ENCODE measurements at regions not wholly inside any gene's neighbourhood (a gene's known extent, or its start where the extent isn't known, plus 50 kb on each side); places are given as distances from the start of the nearest gene placed in this dataset.
A peak's percentile ranks its signal among the peaks of the same experiment; 100 is the strongest.
"Not testable (repeated sequence)": the region's sequence is repeated elsewhere in the genome, so short reads cannot be mapped to it uniquely, and the experiment has no call there.

DNA sequence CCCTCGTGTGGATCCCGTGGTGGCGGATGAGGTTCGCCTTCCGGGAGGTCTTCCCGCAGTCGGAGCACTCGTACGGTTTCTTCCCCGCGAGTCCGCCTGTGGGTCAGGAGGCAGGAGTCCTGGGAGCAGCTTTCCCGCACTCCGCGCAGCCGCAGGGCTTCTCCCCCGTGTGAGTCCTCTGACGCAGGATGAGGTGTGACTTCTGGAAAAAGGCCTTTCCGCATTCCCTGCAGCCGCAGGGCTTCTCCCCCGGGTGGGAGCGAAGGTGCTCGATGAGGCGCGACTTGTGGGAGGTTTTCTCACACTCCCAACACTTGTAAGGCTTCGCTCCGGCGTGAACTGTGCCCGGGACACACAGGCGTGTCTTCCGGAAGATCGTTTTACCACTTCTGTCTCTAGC, 68.8 kb upstream of the WIPI2 start:
- H3K27ac ChIP-seq = not testable (repeated sequence)

DNA sequence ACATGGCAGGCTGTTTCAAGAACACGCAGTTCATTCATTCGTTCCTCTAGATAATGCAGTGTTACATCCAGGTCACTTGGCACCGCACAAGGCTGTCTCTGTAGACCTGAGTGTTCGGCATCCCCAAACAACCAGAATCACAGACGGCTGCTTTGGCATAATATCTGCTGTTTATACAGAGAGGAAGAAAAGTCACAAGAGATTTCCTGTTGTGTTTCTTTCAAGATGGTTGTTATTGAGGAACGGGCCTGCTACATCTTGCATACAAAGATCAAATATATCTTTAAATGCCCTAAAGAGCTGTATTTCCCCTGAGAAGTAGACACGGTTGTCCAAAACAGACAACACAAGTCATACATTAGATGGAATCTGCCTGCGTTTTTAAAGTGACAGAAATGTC, 58.8 kb upstream of the WIPI2 start:
- H3K27ac ChIP-seq = not testable (repeated sequence)

DNA sequence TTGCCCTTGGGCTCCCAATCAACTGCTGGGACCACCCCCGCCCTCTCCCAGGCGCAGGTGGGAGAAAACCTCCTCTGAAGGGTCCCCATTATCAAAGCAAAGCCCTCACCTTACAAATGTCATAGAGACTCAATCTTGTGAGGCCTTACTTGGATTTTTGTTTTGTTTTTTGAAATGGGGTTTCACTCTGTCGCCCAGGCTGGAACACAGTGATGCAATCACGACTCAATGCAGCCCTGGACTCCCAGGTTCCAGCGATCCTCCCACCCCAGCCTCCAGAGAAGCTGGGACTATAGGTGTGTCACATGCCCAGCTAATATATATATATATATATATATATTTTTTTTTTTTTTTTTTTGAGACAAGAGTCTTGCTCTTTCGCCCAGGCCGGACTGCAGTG, 57.5 kb upstream of the WIPI2 start:
- TF ChIP-seq, protein P1, sequence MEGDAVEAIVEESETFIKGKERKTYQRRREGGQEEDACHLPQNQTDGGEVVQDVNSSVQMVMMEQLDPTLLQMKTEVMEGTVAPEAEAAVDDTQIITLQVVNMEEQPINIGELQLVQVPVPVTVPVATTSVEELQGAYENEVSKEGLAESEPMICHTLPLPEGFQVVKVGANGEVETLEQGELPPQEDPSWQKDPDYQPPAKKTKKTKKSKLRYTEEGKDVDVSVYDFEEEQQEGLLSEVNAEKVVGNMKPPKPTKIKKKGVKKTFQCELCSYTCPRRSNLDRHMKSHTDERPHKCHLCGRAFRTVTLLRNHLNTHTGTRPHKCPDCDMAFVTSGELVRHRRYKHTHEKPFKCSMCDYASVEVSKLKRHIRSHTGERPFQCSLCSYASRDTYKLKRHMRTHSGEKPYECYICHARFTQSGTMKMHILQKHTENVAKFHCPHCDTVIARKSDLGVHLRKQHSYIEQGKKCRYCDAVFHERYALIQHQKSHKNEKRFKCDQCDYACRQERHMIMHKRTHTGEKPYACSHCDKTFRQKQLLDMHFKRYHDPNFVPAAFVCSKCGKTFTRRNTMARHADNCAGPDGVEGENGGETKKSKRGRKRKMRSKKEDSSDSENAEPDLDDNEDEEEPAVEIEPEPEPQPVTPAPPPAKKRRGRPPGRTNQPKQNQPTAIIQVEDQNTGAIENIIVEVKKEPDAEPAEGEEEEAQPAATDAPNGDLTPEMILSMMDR (IDR thresholded peaks at IDR 0.05) = no peak
- no peak for TF ChIP-seq ZFX (IDR thresholded peaks at IDR 0.05; ENCODE audit: borderline replicate concordance)
- H3K27ac ChIP-seq = no peak overlapping the region

DNA sequence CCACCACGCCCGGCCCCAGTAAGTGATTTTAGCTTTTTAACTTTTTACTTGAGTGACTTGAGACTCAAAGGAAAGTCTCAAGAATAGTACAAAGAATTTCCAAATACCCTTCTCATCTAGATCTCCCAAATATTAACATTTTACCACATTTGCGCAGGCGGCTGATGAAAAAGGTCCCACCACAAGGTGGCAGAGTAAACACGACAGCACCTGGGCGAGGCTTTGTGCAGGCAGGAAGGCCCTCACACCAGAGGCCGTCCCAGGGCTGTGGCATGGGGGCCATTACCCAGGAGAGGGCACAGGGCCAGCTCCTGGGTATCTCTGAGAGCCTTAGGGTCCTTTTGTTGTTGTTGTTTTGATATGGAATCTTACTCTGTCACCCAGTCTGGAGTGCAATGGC, 50.0 kb upstream of the WIPI2 start:
- H3K27ac ChIP-seq = no peak overlapping the region
- TF ChIP-seq, protein P1 (IDR thresholded peaks at IDR 0.05) = peak; percentile 75
- TF ChIP-seq ZFX (IDR thresholded peaks at IDR 0.05; ENCODE audit: borderline replicate concordance) = no peak
